DOHH2 (cell line): ENCODE measurements at regions not wholly inside any gene's neighbourhood (a gene's known extent, or its start where the extent isn't known, plus 50 kb on each side); places are given as distances from the start of the nearest gene placed in this dataset.

Source experiments
- EZH2phosphoT487 ChIP-seq: fragments of 200-600 bp; sonication (generic); IDR thresholded peaks from 2 replicates; pipeline ENCODE4 v1.6.1; 2017; ENCODE audit warnings: borderline replicate concordance, mild to moderate bottlenecking, antibody characterized with exemption, low read length, moderate library complexity, mixed read lengths
- TF ChIP-seq, protein P1 (sequence below): fragments of 200-600 bp; sonication (generic); IDR thresholded peaks from one replicate; pipeline ENCODE4 v1.5.1; 2014; ENCODE audit warnings: antibody characterized with exemption, mild to moderate bottlenecking, low read depth, low read length; ENCODE audit not compliant: poor library complexity, severe bottlenecking

DNA sequence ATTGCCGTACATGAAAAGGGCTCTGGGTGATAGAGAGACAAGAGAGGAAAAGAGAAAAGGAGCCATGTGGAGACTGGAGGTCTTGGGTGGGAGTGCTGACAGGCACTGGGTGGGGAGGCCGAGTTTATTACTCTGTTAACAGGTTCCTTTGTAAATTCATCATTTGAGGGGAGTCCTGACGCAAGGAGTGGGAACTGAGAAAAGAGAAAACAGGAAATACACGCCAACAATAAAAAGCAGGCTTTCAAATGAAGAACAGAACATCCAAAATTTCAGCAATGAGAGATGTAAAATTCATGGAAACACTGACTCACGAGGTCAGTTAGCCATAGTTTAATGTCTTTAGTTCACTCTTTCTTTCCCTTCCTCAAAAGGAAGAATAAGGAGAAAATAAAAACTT lies 342.8 kb downstream of the TMEM167A start:
- TF ChIP-seq EZH2phosphoT487 = no peak
- TF ChIP-seq, protein P1, sequence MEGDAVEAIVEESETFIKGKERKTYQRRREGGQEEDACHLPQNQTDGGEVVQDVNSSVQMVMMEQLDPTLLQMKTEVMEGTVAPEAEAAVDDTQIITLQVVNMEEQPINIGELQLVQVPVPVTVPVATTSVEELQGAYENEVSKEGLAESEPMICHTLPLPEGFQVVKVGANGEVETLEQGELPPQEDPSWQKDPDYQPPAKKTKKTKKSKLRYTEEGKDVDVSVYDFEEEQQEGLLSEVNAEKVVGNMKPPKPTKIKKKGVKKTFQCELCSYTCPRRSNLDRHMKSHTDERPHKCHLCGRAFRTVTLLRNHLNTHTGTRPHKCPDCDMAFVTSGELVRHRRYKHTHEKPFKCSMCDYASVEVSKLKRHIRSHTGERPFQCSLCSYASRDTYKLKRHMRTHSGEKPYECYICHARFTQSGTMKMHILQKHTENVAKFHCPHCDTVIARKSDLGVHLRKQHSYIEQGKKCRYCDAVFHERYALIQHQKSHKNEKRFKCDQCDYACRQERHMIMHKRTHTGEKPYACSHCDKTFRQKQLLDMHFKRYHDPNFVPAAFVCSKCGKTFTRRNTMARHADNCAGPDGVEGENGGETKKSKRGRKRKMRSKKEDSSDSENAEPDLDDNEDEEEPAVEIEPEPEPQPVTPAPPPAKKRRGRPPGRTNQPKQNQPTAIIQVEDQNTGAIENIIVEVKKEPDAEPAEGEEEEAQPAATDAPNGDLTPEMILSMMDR = no peak
